ENCODE measurements at regions not wholly inside any gene's neighbourhood (a gene's known extent, or its start where the extent isn't known, plus 50 kb on each side); places are given as distances from the start of the nearest gene placed in this dataset.

GRCh38 chr1:5514527-5515183, 477.6 kb downstream of the NPHP4 start:
- Histone ChIP-seq H3K4me2 (ENCODE audit: low read length) (no peak overlapping the region), H3K27me3 (ENCODE audit: control insufficient read depth, low read length) (no peaks in the 10 kb centered on the region), H3F3A (ENCODE audit: control insufficient read depth, insufficient read depth) (no peaks in the 10 kb centered on the region), H3K79me2 (ENCODE audit: control insufficient read depth, low read length) (no peaks in the 10 kb centered on the region), H4K20me1 (ENCODE audit: control insufficient read depth, insufficient read depth, low read depth, low read length) (no peaks in the 10 kb centered on the region), H3K9me2 (replicated peaks; ENCODE audit: control insufficient read depth, low read length) (no peaks in the 10 kb centered on the region), H3K27ac (ENCODE audit: low read depth, low read length) (no peak overlapping the region), H3K4me3 (ENCODE audit: low read length) (no peak overlapping the region), H3K9me3 (ENCODE audit: control insufficient read depth, insufficient read depth, low read length) (no peaks in the 10 kb centered on the region), H3K4me1 (ENCODE audit: control insufficient read depth, low read length) (no peaks in the 10 kb centered on the region), H3K36me3 (ENCODE audit: control insufficient read depth, low read length) (no peaks in the 10 kb centered on the region)
- no peak for TF ChIP-seq EZH2phosphoT487 (IDR thresholded peaks at IDR 0.05; ENCODE audit: borderline replicate concordance, low read length)
- TF ChIP-seq CTCF (IDR thresholded peaks at IDR 0.05; ENCODE audit: low read depth, low read length, poor library complexity, severe bottlenecking), result peak; percentile 99

GRCh38 chr1:5513846-5514526, 478.2 kb downstream of the NPHP4 start:
- no peaks in the 10 kb centered on the region for H4K20me1 ChIP-seq (ENCODE audit: control insufficient read depth, insufficient read depth, low read depth, low read length)

GRCh38 chr1:5513179-5513578, 479.0 kb downstream of the NPHP4 start:
- TF ChIP-seq CTCF (IDR thresholded peaks at IDR 0.05; ENCODE audit: low read depth, low read length, poor library complexity, severe bottlenecking), result no peak
- no peak for TF ChIP-seq EZH2phosphoT487 (IDR thresholded peaks at IDR 0.05; ENCODE audit: borderline replicate concordance, low read length)
- Histone ChIP-seq H3K9me2 (replicated peaks; ENCODE audit: control insufficient read depth, low read length) (no peaks in the 10 kb centered on the region), H3K79me2 (ENCODE audit: control insufficient read depth, low read length) (no peaks in the 10 kb centered on the region), H3K4me2 (ENCODE audit: low read length) (no peak overlapping the region), H4K20me1 (ENCODE audit: control insufficient read depth, insufficient read depth, low read depth, low read length) (no peaks in the 10 kb centered on the region), H3K36me3 (ENCODE audit: control insufficient read depth, low read length) (no peaks in the 10 kb centered on the region), H3K27me3 (ENCODE audit: control insufficient read depth, low read length) (no peaks in the 10 kb centered on the region), H3K4me1 (ENCODE audit: control insufficient read depth, low read length) (no peaks in the 10 kb centered on the region), H3K27ac (ENCODE audit: low read depth, low read length) (no peak overlapping the region), H3K4me3 (ENCODE audit: low read length) (no peak overlapping the region), H3F3A (ENCODE audit: control insufficient read depth, insufficient read depth) (no peaks in the 10 kb centered on the region), H3K9me3 (ENCODE audit: control insufficient read depth, insufficient read depth, low read length) (no peaks in the 10 kb centered on the region)

More at GRCh38 chr1:5513846-5514526, 478.2 kb downstream of the NPHP4 start:
- H3F3A ChIP-seq (ENCODE audit: control insufficient read depth, insufficient read depth), result no peaks in the 10 kb centered on the region
- no peaks in the 10 kb centered on the region for H3K4me1 ChIP-seq (ENCODE audit: control insufficient read depth, low read length)
- no peak overlapping the region for H3K27ac ChIP-seq (ENCODE audit: low read depth, low read length)
- no peaks in the 10 kb centered on the region for H3K27me3 ChIP-seq (ENCODE audit: control insufficient read depth, low read length)
- no peaks in the 10 kb centered on the region for H3K79me2 ChIP-seq (ENCODE audit: control insufficient read depth, low read length)
- no peak overlapping the region for H3K4me2 ChIP-seq (ENCODE audit: low read length)
- no peak for TF ChIP-seq EZH2phosphoT487 (IDR thresholded peaks at IDR 0.05; ENCODE audit: borderline replicate concordance, low read length)
- TF ChIP-seq CTCF (IDR thresholded peaks at IDR 0.05; ENCODE audit: low read depth, low read length, poor library complexity, severe bottlenecking), result no peak
- H3K9me3 ChIP-seq (ENCODE audit: control insufficient read depth, insufficient read depth, low read length), result no peaks in the 10 kb centered on the region
- no peak overlapping the region for H3K4me3 ChIP-seq (ENCODE audit: low read length)
- no peaks in the 10 kb centered on the region for H3K9me2 ChIP-seq (replicated peaks; ENCODE audit: control insufficient read depth, low read length)
- H3K36me3 ChIP-seq (ENCODE audit: control insufficient read depth, low read length), result no peaks in the 10 kb centered on the region

All from DOHH2 (cell line).